ENCODE measurements at regions not wholly inside any gene's neighbourhood (a gene's known extent, or its start where the extent isn't known, plus 50 kb on each side); places are given as distances from the start of the nearest gene placed in this dataset.

DNA sequence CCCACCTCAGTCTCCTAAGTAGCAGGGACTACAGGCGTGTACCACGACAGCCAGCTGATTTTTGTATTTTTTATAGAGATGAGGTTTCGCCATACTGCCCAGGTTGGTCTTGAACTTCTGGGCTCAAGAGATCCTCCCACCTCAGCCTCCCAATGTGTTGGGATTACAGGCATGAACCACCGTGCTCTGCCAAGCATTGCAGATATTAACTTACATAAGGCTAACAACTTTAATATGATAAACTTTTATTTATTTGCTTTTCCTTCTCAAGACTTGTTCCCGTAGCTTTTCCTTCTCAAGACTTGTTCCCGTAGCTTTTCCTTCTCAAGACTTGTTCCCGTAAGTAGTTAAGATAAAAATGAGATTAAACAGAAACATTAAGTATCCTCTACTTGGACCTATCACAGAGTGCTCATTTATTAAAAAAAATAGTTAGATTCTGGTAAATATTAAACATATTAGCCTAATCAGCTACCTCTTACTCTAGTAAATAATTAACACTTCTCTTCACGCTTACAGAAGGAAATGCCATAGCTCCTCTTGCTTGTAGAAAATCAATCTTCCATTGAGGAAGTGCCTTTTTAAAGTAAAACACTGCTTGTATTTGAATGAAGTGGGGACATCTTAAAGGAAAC, 157.7 kb upstream of the KITLG start:
- H3K4me3 ChIP-seq (ENCODE audit: low read length in 2 of 2), result no peak overlapping the region

DNA sequence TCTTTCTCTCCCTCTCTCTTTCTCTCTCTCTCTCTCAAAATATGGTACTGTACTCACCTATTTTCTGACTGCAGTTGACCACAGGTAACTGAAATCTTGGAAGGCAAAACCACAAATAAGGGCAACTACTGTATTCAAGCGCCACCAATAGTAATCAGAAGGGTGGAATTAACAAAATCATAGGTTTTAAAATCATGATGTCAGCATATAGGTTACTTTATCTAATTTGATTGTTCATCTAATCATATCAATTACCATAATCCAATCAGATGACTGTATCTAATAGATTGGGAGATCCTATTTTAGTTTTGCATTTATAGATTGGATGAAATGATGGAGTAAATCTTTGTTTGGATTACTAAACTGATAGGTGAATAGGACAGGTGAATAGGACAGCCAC, 155.8 kb upstream of the KITLG start:
- no peak overlapping the region for H3K4me3 ChIP-seq (ENCODE audit: low read length in 2 of 2)
- H3K36me3 ChIP-seq (ENCODE audit: control insufficient read depth in 1 of 2, insufficient read depth in 2 of 2, low read length in 1 of 2), result no peaks in the 10 kb centered on the region
- DNase-seq (no peak), ATAC-seq (ENCODE audit: low FRiP score) (no peak)
- intact Hi-C loops (cut with DNase I), result no loop called here
- H3K4me1 ChIP-seq (ENCODE audit: control insufficient read depth in 1 of 2, insufficient read depth in 2 of 2, low read length in 2 of 2), result no peaks in the 10 kb centered on the region
- H3K27me3 ChIP-seq (ENCODE audit: control insufficient read depth in 1 of 2, insufficient read depth in 2 of 2, low read length in 1 of 2), result no peaks in the 10 kb centered on the region
- no peak overlapping the region for H3K27ac ChIP-seq (ENCODE audit: low read depth in 1 of 2, low read length in 2 of 2)
- WGBS, 2 donors, result 98 to 100% methylated on average over 1 of the region's 1 CpG
- H3K9me3 ChIP-seq (ENCODE audit: control insufficient read depth, low read length), result no peaks in the 10 kb centered on the region

More for the DNA sequence above, 157.7 kb upstream of the KITLG start:
- no peaks in the 10 kb centered on the region for H3K9me3 ChIP-seq (ENCODE audit: control insufficient read depth, low read length)
- intact Hi-C loops (cut with DNase I), result no loop called here
- no peak for ATAC-seq (ENCODE audit: low FRiP score)
- no peaks in the 10 kb centered on the region for H3K36me3 ChIP-seq (ENCODE audit: control insufficient read depth in 1 of 2, insufficient read depth in 2 of 2, low read length in 1 of 2)
- no peak for DNase-seq
- WGBS, 2 donors, result 75 to 76% methylated on average over 8 of the region's 8 CpGs
- H3K4me1 ChIP-seq (ENCODE audit: control insufficient read depth in 1 of 2, insufficient read depth in 2 of 2, low read length in 2 of 2), result no peaks in the 10 kb centered on the region
- H3K27ac ChIP-seq (ENCODE audit: low read depth in 1 of 2, low read length in 2 of 2), result no peak overlapping the region
- H3K27me3 ChIP-seq (ENCODE audit: control insufficient read depth in 1 of 2, insufficient read depth in 2 of 2, low read length in 1 of 2), result no peaks in the 10 kb centered on the region

DNA sequence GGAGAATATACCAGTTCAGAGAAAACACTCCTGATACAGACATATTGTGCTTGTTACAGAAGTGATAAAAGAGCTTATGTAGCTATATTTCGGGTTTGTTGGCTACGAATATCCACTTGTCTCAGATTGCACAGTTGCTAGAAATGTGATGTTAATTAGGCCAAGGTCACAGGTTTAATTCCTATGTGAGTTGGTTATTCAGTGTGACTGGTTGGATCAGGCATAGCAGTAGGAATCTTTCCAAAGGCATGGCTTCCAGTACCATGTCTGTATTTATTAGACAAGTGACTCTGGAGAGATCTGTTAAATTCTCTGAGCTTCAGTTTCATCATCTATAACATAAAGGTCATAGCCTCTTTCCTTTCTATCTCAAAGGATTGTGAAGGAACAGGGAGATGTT, 152.7 kb upstream of the KITLG start:
- DNase-seq (no peak), ATAC-seq (ENCODE audit: low FRiP score) (no peak)
- Histone ChIP-seq H3K4me1 (ENCODE audit: control insufficient read depth in 1 of 2, insufficient read depth in 2 of 2, low read length in 2 of 2) (no peaks in the 10 kb centered on the region), H3K36me3 (ENCODE audit: control insufficient read depth in 1 of 2, insufficient read depth in 2 of 2, low read length in 1 of 2) (no peaks in the 10 kb centered on the region), H3K27ac (ENCODE audit: low read depth in 1 of 2, low read length in 2 of 2) (no peak overlapping the region), H3K4me3 (ENCODE audit: low read length in 2 of 2) (no peak overlapping the region), H3K27me3 (ENCODE audit: control insufficient read depth in 1 of 2, insufficient read depth in 2 of 2, low read length in 1 of 2) (no peaks in the 10 kb centered on the region), H3K9me3 (ENCODE audit: control insufficient read depth, low read length) (no peaks in the 10 kb centered on the region)
- intact Hi-C loops (cut with DNase I), result no loop called here
- WGBS, 2 donors, result 76 to 80% methylated on average over 2 of the region's 2 CpGs

DNA sequence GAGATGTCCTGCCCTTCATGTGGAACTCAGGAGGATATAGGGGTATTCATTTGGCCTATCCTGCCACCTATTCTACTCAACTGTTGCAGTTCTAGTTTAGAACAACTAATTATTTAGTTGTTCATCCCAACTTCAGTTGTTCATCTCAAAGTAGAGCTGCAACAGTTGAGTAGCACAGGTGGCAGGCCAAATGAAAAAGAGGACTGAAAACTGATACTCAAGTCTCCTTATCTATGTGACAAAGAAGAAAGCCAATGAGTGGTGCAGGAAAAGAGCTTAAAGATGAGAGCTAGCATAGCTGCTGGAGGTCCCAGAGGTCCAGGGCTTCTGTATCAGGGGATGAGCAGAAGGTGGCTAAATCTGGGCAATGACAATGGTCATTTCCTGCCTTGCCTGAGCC, 148.9 kb upstream of the KITLG start:
- Histone ChIP-seq H3K4me3 (ENCODE audit: low read length in 2 of 2) (no peak overlapping the region), H3K36me3 (ENCODE audit: control insufficient read depth in 1 of 2, insufficient read depth in 2 of 2, low read length in 1 of 2) (no peaks in the 10 kb centered on the region), H3K27ac (ENCODE audit: low read depth in 1 of 2, low read length in 2 of 2) (no peak overlapping the region), H3K4me1 (ENCODE audit: control insufficient read depth in 1 of 2, insufficient read depth in 2 of 2, low read length in 2 of 2) (no peaks in the 10 kb centered on the region), H3K27me3 (ENCODE audit: control insufficient read depth in 1 of 2, insufficient read depth in 2 of 2, low read length in 1 of 2) (no peaks in the 10 kb centered on the region), H3K9me3 (ENCODE audit: control insufficient read depth, low read length) (no peaks in the 10 kb centered on the region)
- no peak for ATAC-seq (ENCODE audit: low FRiP score)
- no peak for DNase-seq
- intact Hi-C loops (cut with DNase I), result no loop called here

DNA sequence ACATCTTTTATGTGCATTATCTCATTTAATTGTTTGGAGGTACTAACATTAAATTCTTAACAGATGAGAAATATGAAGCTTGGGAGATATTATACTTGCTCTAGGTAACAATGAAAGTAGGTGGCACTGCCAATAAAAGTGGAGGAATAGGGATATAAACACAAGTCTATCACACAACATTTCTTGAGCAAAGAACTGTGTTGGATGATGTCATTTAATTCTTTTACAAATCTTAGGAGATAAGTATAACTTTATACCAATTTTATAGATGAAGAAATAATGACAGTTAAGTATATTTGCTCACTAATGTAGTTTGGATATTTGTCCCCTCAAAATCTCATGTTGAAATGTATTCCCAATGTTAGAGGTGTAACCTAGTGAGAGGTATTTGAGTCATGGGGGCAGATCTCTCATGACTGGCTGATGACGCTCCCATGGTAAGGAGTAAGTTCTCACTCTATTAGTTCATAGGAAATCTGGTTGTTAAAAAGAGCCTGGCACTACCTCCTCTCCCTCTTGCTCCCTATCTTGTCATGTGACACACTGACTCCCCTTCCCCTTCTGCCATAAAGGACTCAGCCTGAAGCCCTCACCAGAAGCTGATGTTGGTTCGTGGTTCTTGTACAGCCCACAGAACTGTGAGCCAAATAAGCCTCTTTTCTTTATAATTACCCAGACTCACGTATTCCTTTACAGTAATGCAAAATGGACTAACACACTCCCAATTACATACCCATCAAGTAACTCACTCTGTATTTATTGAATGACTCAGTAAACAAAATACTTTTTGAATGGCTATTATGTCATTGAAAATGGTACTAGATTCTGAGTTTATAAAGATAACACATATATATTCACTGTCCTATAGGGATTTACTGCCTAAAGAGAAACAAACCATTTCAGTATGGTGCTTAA, 146.8 kb upstream of the KITLG start:
- WGBS, 2 donors, result 90 to 93% methylated on average over 3 of the region's 3 CpGs

DNA sequence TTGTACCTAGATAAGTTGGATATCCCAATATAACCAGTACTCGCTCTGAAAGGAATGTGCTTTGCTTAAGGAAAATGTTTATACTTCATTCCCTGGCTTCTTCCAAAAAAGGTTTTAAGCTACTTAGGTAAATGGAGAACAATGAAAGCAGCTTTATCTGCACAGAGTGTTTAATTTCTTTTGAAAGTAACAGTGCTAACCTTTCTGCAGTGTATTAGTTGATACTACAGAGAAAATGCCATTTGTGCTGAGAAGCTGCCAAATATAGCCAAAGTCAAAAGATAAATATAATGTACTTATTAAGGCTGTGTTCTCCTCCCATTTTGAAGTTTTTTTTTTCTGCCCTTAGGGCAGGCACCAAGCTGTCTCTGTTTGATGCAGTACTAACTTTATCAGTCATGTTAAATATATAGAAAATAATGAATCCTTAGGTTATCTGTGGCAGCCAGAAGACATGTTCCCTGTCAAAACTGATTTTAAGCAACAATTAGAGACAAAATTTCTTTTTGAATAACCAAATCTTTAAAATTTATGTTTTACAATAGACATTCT, 145.4 kb upstream of the KITLG start:
- 17 to 33% methylated on average over 1 of the region's 1 CpG for WGBS, 2 donors
- DNase-seq (no peak), ATAC-seq (ENCODE audit: low FRiP score) (no peak)
- H3K4me3 ChIP-seq (ENCODE audit: low read length in 2 of 2), result no peak overlapping the region
- H3K27ac ChIP-seq (ENCODE audit: low read depth in 1 of 2, low read length in 2 of 2), result no peak overlapping the region
- no peaks in the 10 kb centered on the region for H3K9me3 ChIP-seq (ENCODE audit: control insufficient read depth, low read length)
- intact Hi-C loops (cut with DNase I), result no loop called here
- no peaks in the 10 kb centered on the region for H3K36me3 ChIP-seq (ENCODE audit: control insufficient read depth in 1 of 2, insufficient read depth in 2 of 2, low read length in 1 of 2)
- H3K27me3 ChIP-seq (ENCODE audit: control insufficient read depth in 1 of 2, insufficient read depth in 2 of 2, low read length in 1 of 2), result no peaks in the 10 kb centered on the region
- no peaks in the 10 kb centered on the region for H3K4me1 ChIP-seq (ENCODE audit: control insufficient read depth in 1 of 2, insufficient read depth in 2 of 2, low read length in 2 of 2)

More for the DNA sequence above, 146.8 kb upstream of the KITLG start:
- Histone ChIP-seq H3K27ac (ENCODE audit: low read depth in 1 of 2, low read length in 2 of 2) (no peak overlapping the region), H3K4me1 (ENCODE audit: control insufficient read depth in 1 of 2, insufficient read depth in 2 of 2, low read length in 2 of 2) (no peaks in the 10 kb centered on the region), H3K27me3 (ENCODE audit: control insufficient read depth in 1 of 2, insufficient read depth in 2 of 2, low read length in 1 of 2) (no peaks in the 10 kb centered on the region), H3K4me3 (ENCODE audit: low read length in 2 of 2) (no peak overlapping the region), H3K9me3 (ENCODE audit: control insufficient read depth, low read length) (no peaks in the 10 kb centered on the region), H3K36me3 (ENCODE audit: control insufficient read depth in 1 of 2, insufficient read depth in 2 of 2, low read length in 1 of 2) (no peaks in the 10 kb centered on the region)
- no peak for DNase-seq
- no peak for ATAC-seq (ENCODE audit: low FRiP score)
- intact Hi-C loops (cut with DNase I), result no loop called here

DNA sequence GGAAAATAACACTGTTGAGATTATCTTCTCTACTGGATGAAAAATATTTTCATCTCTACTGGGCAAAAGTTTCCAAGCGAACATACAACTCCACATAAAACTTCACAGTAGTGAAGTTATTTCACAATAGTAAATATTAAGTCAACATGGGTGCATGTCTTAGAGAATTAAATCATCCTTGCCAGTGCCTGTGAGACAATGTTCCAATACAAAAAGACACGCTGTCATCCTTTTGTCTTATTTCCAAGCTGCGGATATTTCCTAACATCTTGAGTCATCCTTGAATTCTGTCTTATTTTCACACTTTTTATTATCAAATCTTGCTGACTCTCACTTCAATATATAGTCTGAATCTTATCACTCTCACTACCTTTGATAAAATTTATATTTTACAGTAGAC, 142.9 kb upstream of the KITLG start:
- ATAC-seq (ENCODE audit: low FRiP score) (no peak), DNase-seq (no peak)
- Histone ChIP-seq H3K4me3 (ENCODE audit: low read length in 2 of 2) (no peak overlapping the region), H3K27me3 (ENCODE audit: control insufficient read depth in 1 of 2, insufficient read depth in 2 of 2, low read length in 1 of 2) (no peaks in the 10 kb centered on the region), H3K9me3 (ENCODE audit: control insufficient read depth, low read length) (no peaks in the 10 kb centered on the region), H3K36me3 (ENCODE audit: control insufficient read depth in 1 of 2, insufficient read depth in 2 of 2, low read length in 1 of 2) (no peaks in the 10 kb centered on the region), H3K27ac (ENCODE audit: low read depth in 1 of 2, low read length in 2 of 2) (no peak overlapping the region), H3K4me1 (ENCODE audit: control insufficient read depth in 1 of 2, insufficient read depth in 2 of 2, low read length in 2 of 2) (no peaks in the 10 kb centered on the region)
- intact Hi-C loops (cut with DNase I), result no loop called here
- 95 to 96% methylated on average over 3 of the region's 3 CpGs for WGBS, 2 donors

DNA sequence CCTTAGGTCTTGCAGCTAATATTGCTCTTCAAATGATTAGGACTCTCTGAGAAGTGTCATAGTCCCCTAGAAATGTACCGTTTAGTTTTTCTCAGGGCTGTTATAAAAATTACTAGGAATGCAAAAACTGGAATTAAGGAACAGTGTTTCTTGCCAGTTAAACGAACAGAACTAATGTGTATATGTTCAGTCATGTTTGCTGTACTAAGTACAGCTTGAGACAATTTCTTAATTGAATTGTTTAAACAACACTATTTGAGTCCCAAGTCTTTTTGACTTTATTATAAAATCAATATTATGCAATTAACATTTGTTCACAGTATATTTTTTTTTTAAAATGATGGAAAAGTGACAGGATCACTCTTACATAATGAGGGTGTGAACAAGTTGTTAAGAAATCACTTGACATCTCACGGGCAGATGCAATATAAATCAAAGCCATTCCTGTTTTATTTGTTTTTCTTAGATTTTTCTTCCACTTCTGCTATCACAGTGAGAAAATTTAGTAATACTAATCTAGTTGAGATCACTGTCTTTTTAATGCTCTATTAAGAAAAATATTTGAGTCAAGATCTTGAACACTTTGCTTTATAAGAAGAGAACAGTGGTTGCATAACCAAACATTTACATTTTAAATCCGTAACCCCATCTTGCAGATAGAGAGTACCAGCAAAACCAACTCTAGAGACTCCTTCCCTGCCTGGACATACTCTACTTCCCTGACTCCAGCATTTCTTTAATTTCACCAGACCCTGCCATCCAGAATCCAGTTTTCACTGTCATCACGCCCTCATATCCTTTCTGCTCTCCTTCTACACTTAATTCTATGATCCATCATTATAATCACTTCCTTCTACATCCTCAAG, 140.7 kb upstream of the KITLG start:
- intact Hi-C loops (cut with DNase I), result no loop called here
- DNase-seq (no peak), ATAC-seq (ENCODE audit: low FRiP score) (no peak)
- H3K4me1 ChIP-seq (ENCODE audit: control insufficient read depth in 1 of 2, insufficient read depth in 2 of 2, low read length in 2 of 2), result no peaks in the 10 kb centered on the region
- H3K4me3 ChIP-seq (ENCODE audit: low read length in 2 of 2), result no peak overlapping the region
- H3K27ac ChIP-seq (ENCODE audit: low read depth in 1 of 2, low read length in 2 of 2), result no peak overlapping the region
- H3K9me3 ChIP-seq (ENCODE audit: control insufficient read depth, low read length), result no peaks in the 10 kb centered on the region
- no peaks in the 10 kb centered on the region for H3K27me3 ChIP-seq (ENCODE audit: control insufficient read depth in 1 of 2, insufficient read depth in 2 of 2, low read length in 1 of 2)
- 71 to 74% methylated on average over 5 of the region's 5 CpGs for WGBS, 2 donors
- no peaks in the 10 kb centered on the region for H3K36me3 ChIP-seq (ENCODE audit: control insufficient read depth in 1 of 2, insufficient read depth in 2 of 2, low read length in 1 of 2)

All from aorta (tissue), 5 donors.